NCI-H526 treated with DMSO at 0.1 percent for 48 hours (cell line): ENCODE measurements at regions not wholly inside any gene's neighbourhood (a gene's known extent, or its start where the extent isn't known, plus 50 kb on each side); places are given as distances from the start of the nearest gene placed in this dataset.

ENCODE experiments used
- DNase-seq: peaks from one replicate; lab custom pipeline; 2025; lab: John Stamatoyannopoulos, UW

GRCh38 chr2:118738524-118739308, 108.7 kb downstream of the EN1 start:
- DNase-seq: no peak

GRCh38 chr2:118738106-118738505, 109.3 kb downstream of the EN1 start:
- no peak for DNase-seq

GRCh38 chr2:118737684-118738083, 109.8 kb downstream of the EN1 start:
- peak; percentile 74 for DNase-seq

DNA sequence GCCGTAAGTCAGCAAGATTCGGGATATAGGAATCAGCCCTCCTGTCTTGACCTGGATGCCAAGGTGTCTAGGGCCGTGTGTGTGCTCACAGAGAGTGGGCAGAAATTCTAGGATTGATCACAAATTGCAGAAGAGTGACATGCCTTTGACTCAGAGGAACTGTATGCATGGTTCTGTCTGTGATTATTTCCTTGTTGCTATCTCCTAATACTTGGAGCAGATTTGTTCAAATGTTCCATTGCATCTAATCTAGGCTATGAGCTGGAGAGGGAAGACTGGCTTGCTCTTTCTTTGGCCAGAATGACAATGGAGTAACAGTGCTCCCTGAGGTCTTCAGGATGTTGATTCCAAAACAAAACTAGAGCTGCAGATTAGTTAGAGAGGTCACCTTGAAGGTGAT, 115.0 kb downstream of the EN1 start:
- no peak for DNase-seq

- no peak for DNase-seq
Observed at GRCh38 chr2:118731413-118731812, 116.0 kb downstream of the EN1 start.

DNA sequence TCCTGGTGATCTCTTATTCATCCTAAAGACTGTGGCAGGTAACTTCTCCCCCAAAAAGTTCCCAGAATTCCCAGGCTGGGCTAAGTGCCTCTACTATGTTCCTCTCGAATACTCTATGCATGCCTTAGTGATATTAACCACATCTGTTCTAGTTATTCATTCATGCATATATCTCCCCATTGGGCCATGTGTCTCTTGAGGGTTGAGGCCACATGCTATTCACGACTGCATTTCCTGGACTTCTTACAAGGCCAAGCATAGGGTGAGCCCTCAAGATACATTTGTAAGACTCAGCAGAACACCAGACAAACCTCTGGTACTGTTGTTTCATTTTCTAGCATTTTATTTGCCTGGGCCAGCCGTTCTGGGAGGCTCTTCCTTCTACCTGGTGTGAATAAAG, 117.0 kb downstream of the EN1 start:
- DNase-seq: no peak

DNA sequence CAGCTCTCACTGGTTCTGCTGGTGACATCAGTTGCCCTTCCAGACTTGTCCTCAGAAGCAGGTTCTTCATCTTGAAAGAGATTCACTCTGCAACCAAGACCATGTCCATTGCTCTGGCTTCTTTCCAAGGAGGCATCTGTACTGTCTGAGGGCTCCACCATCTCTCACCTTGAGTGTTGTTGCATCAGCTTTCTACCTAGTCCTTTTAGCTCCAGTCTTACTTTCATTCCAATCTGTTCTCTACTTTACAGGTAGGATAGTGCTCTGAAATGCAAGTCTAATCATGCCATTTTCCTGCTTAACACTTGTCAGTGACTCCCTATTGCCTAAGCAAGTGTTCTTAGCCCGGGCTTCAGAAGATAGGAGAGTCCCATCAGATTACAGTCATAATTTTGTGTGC, 117.7 kb downstream of the EN1 start:
- no peak for DNase-seq

DNA sequence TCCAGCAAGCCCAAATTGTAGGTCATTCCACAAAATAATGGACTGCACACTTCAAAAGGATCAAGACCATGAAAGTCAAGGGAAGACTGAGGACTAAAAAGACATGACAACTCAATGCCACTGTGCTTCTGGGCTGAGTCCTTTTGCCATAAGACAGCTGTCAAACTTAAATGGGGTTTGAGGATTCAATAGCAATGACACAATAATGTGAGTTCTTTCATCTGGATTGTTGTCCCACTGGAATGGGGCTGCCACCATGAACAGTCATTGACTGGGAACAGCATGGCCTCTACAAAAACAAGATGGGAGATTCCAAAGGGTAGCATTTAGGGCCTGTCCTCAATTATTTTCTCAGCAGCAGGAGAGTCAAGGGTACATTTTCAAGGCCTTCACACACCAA, 118.5 kb downstream of the EN1 start:
- DNase-seq: no peak

GRCh38 chr2:118726821-118727220, 120.6 kb downstream of the EN1 start:
- DNase-seq: no peak

- no peak for DNase-seq
Observed at GRCh38 chr2:118723394-118723793, 124.1 kb downstream of the EN1 start.

DNA sequence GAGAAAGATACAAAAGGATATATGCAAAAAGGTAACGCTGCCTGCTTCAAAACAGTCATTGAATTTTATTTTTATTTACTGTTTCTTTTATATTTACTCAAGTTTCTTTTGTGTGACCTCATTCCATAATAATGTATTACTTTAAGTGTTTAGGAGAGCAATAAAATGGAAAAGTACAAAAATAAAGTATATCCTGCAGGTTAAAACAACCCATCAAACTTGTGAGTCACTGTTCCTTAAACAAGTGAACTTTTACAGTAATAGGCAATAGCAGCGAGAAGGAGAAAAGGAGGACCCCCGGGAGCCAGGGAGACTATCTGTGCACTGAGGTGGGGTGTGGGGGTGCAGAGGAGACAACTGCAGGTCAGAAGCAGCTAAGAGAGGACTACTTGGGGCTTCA, 124.5 kb downstream of the EN1 start:
- no peak for DNase-seq

GRCh38 chr2:118721817-118722551, 125.5 kb downstream of the EN1 start:
- no peak for DNase-seq

- no peak for DNase-seq
Observed at GRCh38 chr2:118720866-118721265, 126.6 kb downstream of the EN1 start.

GRCh38 chr2:118718921-118719320, 128.5 kb downstream of the EN1 start:
- DNase-seq: no peak

DNA sequence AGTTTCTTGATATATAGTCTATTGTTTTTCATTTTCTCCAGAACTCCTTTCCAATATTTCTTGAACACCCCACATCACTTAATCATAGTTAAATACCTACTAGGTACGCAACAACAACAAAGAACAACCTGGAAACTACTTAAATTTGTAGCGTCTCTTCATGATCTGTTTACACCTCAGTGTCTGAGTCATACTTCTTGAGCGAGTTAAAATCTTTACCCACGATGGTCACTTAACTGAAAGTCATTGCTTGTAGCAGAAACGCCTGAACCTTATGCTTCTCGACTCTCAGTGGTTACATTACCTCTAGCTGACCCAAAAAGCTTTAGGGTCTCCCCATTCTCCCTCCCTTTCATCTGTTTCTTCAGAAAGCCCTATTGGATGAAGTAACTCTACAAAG, 131.3 kb downstream of the EN1 start:
- DNase-seq: no peak

DNA sequence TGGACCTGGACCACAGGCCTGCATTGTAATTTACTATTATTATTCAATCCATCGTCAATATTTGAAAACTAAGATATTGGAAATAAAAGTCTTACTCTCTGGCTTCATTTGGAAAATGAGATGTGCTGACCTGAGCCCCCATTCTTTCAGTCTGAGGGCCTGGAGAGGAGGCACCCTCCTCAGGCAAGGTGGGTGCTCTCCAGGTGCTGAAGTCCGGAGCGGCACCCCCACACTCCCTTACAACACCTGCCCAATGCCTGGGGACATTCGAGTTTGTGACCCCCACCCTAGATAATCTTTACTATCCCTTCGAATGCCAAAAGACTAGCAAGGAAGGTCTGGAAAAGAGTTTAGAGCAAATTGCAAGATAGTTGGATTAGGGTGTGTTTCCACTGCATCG, 133.3 kb downstream of the EN1 start:
- DNase-seq: no peak

GRCh38 chr2:118711603-118712002, 135.8 kb downstream of the EN1 start:
- DNase-seq: no peak

DNA sequence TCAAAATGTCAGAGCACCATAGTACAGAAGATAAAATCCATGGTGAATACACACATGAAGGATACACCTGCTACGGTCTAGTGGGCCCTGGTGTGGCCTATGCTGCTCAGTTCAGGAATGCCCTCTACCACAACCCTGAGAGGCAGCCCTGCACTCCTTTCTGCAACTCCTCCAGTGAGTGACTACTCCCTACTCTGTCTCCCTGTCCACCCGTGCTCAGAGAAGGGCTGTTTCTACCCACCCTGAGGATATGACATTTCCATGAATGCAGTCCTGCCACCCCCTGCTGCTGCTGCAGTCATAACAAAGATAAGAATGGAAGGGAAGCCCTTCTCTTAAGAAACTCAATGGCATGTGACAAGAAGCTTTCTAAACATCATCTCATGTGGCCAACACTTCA, 137.0 kb downstream of the EN1 start:
- no peak for DNase-seq

DNA sequence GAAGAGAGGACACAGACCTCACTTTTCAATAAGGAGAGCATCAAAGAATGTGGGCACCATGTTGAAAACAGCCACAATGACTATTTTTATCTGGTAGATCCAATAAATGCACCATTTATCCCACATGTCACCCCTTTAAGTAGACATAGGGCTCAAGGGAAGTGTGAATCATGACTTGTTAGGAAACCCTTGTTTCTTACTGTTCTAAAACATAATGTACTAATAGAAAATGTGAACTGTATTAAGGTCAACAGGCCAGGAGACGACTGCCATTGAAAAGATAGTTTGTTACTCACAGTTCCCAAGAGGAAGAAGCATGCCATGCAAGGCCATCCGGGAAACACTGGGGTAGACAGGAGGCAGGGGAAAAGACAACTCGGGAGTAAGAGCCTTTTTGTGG, 137.7 kb downstream of the EN1 start:
- DNase-seq: no peak

DNA sequence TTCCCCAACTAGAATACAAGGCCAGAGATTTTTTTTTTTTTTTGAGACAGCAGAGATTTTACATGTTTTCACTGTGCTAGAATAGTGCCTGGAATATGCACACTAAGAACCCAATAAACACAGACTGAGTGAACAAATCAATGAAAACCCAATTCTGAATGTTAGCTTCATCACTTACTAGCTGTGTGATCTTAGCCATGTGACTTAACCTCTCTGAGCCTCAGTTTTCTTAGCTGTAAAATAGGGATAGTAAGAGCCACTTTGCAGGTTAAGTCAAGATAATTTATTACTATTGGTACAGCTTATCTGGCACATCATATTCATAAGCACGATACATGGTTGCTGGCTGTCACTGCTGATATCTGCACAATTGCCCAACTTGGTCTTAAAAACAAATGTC, 140.6 kb downstream of the EN1 start:
- no peak for DNase-seq

GRCh38 chr2:118706371-118706770, 141.1 kb downstream of the EN1 start:
- DNase-seq: no peak

DNA sequence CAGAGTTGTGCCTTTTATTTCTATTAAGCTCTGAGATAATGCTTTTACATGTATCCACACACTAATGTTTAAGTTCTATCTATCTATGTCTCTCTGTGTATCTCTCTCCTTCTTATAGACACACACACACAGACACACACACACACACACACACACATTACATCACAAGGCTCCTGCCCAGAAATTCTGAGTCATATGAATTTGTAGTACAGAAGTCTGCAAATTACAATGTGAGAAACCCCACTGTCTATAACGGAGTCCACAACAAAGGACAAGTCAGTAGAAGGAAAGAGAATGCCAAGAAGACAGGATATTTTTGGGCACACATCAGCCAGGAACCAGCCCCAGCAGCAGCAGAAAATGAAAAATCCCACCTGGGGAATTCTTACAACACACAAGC, 142.4 kb downstream of the EN1 start:
- no peak for DNase-seq

- no peak for DNase-seq
Observed at GRCh38 chr2:118699447-118700175, 147.8 kb downstream of the EN1 start.
